ENCODE measurements at regions not wholly inside any gene's neighbourhood (a gene's known extent, or its start where the extent isn't known, plus 50 kb on each side); places are given as distances from the start of the nearest gene placed in this dataset.

- no peak for TF ChIP-seq CTCF (IDR thresholded peaks at IDR 0.05)
- TF ChIP-seq ZFX (IDR thresholded peaks at IDR 0.05; ENCODE audit: borderline replicate concordance): no peak
These were observed 328.2 kb upstream of the MEX3C start for GRCh38 chr18:51525453-51526225.

Data from 22Rv1 (cell line).